ENCODE measurements at regions not wholly inside any gene's neighbourhood (a gene's known extent, or its start where the extent isn't known, plus 50 kb on each side); places are given as distances from the start of the nearest gene placed in this dataset.
"Not testable (repeated sequence)": the region's sequence is repeated elsewhere in the genome, so short reads cannot be mapped to it uniquely, and the experiment has no call there.

- H3K4me1 ChIP-seq: no peaks in the 10 kb centered on the region
- no peak for TF ChIP-seq CTCF (IDR thresholded peaks at IDR 0.05; ENCODE audit: borderline replicate concordance)
- H3K27me3 ChIP-seq (ENCODE audit: low read depth): no peaks in the 10 kb centered on the region
- H3K9me3 ChIP-seq (replicated peaks): peaks cover 6% of the 10 kb centered on the region
- no peaks in the 10 kb centered on the region for H3K36me3 ChIP-seq
- no peak for DNase-seq
- H3K4me3 ChIP-seq: no peak overlapping the region
- intact Hi-C loops (cut with micrococcal nuclease): no loop called here
- no peak overlapping the region for H3K27ac ChIP-seq (replicated peaks)
These were observed 1507.1 kb upstream of the DEFB115 start for GRCh38 chr20:29750268-29750899.

GRCh38 chr20:29752644-29753425 is 1504.6 kb upstream of the DEFB115 start:
- H3K27ac ChIP-seq (replicated peaks); H3K36me3 ChIP-seq; DNase-seq; H3K27me3 ChIP-seq (ENCODE audit: low read depth); H3K4me3 ChIP-seq; intact Hi-C loops (cut with micrococcal nuclease); H3K4me1 ChIP-seq; H3K9me3 ChIP-seq (replicated peaks): not testable (repeated sequence)

GRCh38 chr20:29753426-29753746 is 1504.1 kb upstream of the DEFB115 start:
- H3K4me1 ChIP-seq; H3K27me3 ChIP-seq (ENCODE audit: low read depth); H3K36me3 ChIP-seq; intact Hi-C loops (cut with micrococcal nuclease); DNase-seq; H3K4me3 ChIP-seq; H3K9me3 ChIP-seq (replicated peaks); H3K27ac ChIP-seq (replicated peaks): not testable (repeated sequence)

GRCh38 chr20:29753879-29754278 is 1503.6 kb upstream of the DEFB115 start:
- H3K4me1 ChIP-seq; H3K9me3 ChIP-seq (replicated peaks); DNase-seq; intact Hi-C loops (cut with micrococcal nuclease); H3K36me3 ChIP-seq; H3K27me3 ChIP-seq (ENCODE audit: low read depth); H3K4me3 ChIP-seq; H3K27ac ChIP-seq (replicated peaks): not testable (repeated sequence)

DNA sequence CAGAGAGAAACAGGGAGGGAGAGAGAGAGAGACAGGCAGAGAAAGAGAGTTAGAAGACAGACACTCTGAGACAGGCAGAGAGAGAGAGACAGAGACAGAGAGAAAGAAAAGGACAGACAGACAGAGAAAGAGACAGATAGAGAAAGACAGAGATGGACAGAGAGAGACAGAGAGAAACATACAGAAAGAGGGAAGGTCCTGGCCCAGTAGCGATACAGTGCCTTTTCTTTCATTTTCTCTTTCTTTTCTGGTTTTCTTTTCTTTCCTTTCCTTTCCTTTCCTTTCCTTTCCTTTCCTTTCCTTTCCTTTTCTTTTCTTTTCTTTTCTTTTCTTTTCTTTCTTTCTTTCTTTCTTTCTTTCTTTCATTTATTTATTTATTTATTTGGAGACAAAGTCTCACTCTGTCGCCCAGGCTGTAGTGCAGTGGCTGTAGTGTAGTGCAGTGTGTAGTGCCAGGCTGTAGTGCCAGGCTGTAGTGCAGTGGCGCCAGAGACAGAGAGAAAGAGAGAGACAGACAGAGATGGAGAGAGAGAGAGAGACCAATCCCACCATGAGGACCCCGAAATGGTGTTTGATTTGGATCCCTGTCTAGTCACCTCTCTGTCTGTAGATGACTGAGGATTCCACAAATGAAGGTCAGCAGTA is 1501.5 kb upstream of the DEFB115 start:
- H3K4me1 ChIP-seq; intact Hi-C loops (cut with micrococcal nuclease); H3K27ac ChIP-seq (replicated peaks); DNase-seq; H3K4me3 ChIP-seq; H3K36me3 ChIP-seq; H3K27me3 ChIP-seq (ENCODE audit: low read depth); H3K9me3 ChIP-seq (replicated peaks): not testable (repeated sequence)

- no peak overlapping the region for H3K27ac ChIP-seq (replicated peaks)
- no peaks in the 10 kb centered on the region for H3K4me1 ChIP-seq
- peaks cover 11% of the 10 kb centered on the region for H3K9me3 ChIP-seq (replicated peaks)
- TF ChIP-seq CTCF (IDR thresholded peaks at IDR 0.05; ENCODE audit: borderline replicate concordance): no peak
- no peak overlapping the region for H3K4me3 ChIP-seq
- no peak for DNase-seq
- no peaks in the 10 kb centered on the region for H3K27me3 ChIP-seq (ENCODE audit: low read depth)
- intact Hi-C loops (cut with micrococcal nuclease): no loop called here
- H3K36me3 ChIP-seq: no peaks in the 10 kb centered on the region
These were observed 1500.8 kb upstream of the DEFB115 start for GRCh38 chr20:29756664-29757063.

GRCh38 chr20:29761621-29762385 is 1495.7 kb upstream of the DEFB115 start:
- Histone ChIP-seq H3K27me3 (ENCODE audit: low read depth) (peaks cover 15% of the 10 kb centered on the region), H3K9me3 (replicated peaks) (peaks cover 12% of the 10 kb centered on the region)
- H3K27ac ChIP-seq (replicated peaks); H3K4me3 ChIP-seq; H3K36me3 ChIP-seq; intact Hi-C loops (cut with micrococcal nuclease); H3K4me1 ChIP-seq; DNase-seq: not testable (repeated sequence)

All from left ventricle myocardium inferior (tissue), 1 donor.